Keratinocyte (primary cell): ENCODE measurements at regions not wholly inside any gene's neighbourhood (a gene's known extent, or its start where the extent isn't known, plus 50 kb on each side); places are given as distances from the start of the nearest gene placed in this dataset.

ENCODE experiments used
- DNase-seq: peaks from one replicate; pipeline ENCODE4 v3.0.0-alpha.2; 2011; ENCODE audit warnings: low read depth, missing footprints, low spot score
- FAIRE-seq: peaks from 2 replicates; lab custom pipeline; 2011; peaks lifted over from hg19 to GRCh38; lab: Jason Lieb, UNC
- H2AFZ ChIP-seq: 2 replicates; pipeline ENCODE4 v1.6.0; 2012; ENCODE audit warnings: low read length, control low read depth, inconsistent platforms; ENCODE audit not compliant: control insufficient read depth
- H3K27ac ChIP-seq: 2 replicates; pipeline ENCODE4 v1.5.1; 2011; ENCODE audit warnings: low read length; ENCODE audit not compliant: control insufficient read depth, insufficient read depth
- H3K27me3 ChIP-seq: 3 replicates; pipeline ENCODE4 v1.6.0; 2011; ENCODE audit warnings: low read length; ENCODE audit not compliant: control insufficient read depth, insufficient read depth; ENCODE audit errors: extremely low read depth
- H3K36me3 ChIP-seq, 2 experiments: 2 replicates in 1 of 2; 3 replicates in 1 of 2; pipeline ENCODE4 v1.5.1; 2011; ENCODE audit warnings: low read length in 2 of 2, mild to moderate bottlenecking in 1 of 2; ENCODE audit not compliant: control insufficient read depth in 2 of 2, insufficient read depth in 2 of 2; ENCODE audit errors: extremely low read depth in 1 of 2
- H3K4me1 ChIP-seq: 3 replicates; pipeline ENCODE4 v1.5.1; 2011; ENCODE audit warnings: low read length; ENCODE audit not compliant: control insufficient read depth, insufficient read depth; ENCODE audit errors: extremely low read depth
- H3K4me2 ChIP-seq: 3 replicates; pipeline ENCODE4 v1.6.0; 2011; ENCODE audit warnings: low read depth, low read length; ENCODE audit not compliant: control insufficient read depth, insufficient read depth; ENCODE audit errors: extremely low read depth
- H3K4me3 ChIP-seq, 3 experiments: fragments of 200-600 bp in 1 of 3; sonication (generic) in 1 of 3; 2 replicates in 2 of 3; 3 replicates in 1 of 3; pipeline ENCODE4 v1.5.1; 2011 to 2016; ENCODE audit warnings: low read length in 3 of 3, mild to moderate bottlenecking in 3 of 3, control low read depth in 2 of 3, inconsistent platforms in 1 of 3, low read depth in 1 of 3, mixed read lengths in 1 of 3, mixed run types in 1 of 3, moderate library complexity in 1 of 3; ENCODE audit not compliant: control insufficient read depth in 2 of 3, insufficient read depth in 2 of 3; ENCODE audit errors: extremely low read depth in 1 of 3
- H3K79me2 ChIP-seq: 2 replicates; pipeline ENCODE4 v1.6.0; 2012; ENCODE audit warnings: low read length; ENCODE audit not compliant: control insufficient read depth, insufficient read depth
- H3K9ac ChIP-seq: 3 replicates; pipeline ENCODE4 v1.6.0; 2011; ENCODE audit warnings: low read length; ENCODE audit not compliant: control insufficient read depth, insufficient read depth; ENCODE audit errors: extremely low read depth
- H3K9me1 ChIP-seq: 3 replicates; pipeline ENCODE4 v1.6.0; 2011; ENCODE audit warnings: low read length; ENCODE audit not compliant: control insufficient read depth, insufficient read depth; ENCODE audit errors: extremely low read depth
- H3K9me3 ChIP-seq: 2 replicates; pipeline ENCODE4 v1.5.1; 2012; ENCODE audit warnings: low read depth, low read length; ENCODE audit not compliant: control insufficient read depth
- H4K20me1 ChIP-seq: 3 replicates; pipeline ENCODE4 v1.6.0; 2011; ENCODE audit warnings: low read length; ENCODE audit not compliant: control insufficient read depth, insufficient read depth; ENCODE audit errors: extremely low read depth
- CTCF ChIP-seq, 3 experiments: IDR thresholded peaks in 1 of 3; conservative IDR thresholded peaks in 1 of 3; optimal IDR thresholded peaks in 1 of 3; 2 replicates in 2 of 3; 3 replicates in 1 of 3; pipeline versions ENCODE3 to v1.5.1; 2011; ENCODE audit warnings: low read length in 3 of 3, mild to moderate bottlenecking in 3 of 3, moderate library complexity in 2 of 3, control low read depth in 1 of 3, inconsistent platforms in 1 of 3; ENCODE audit not compliant: insufficient read depth in 2 of 3; ENCODE audit errors: extremely low read depth in 1 of 3
- EZH2 ChIP-seq: IDR thresholded peaks from one replicate; pipeline ENCODE4 v1.6.1; 2012; ENCODE audit warnings: inconsistent platforms, mild to moderate bottlenecking, low read length, moderate library complexity
- dilution Hi-C: fragments of 300-500 bp; cut with MboI; formaldehyde crosslinking; loops from one replicate; pipeline ENCODE4 v1.7.0; 2020; ENCODE audit warnings: low sequenced_read_pairs; ENCODE audit not compliant: extremely low pct_ligation_motif_present

- no peaks in the 10 kb centered on the region for H3K79me2 ChIP-seq
- peaks cover 4% of the 10 kb centered on the region for H3K4me1 ChIP-seq
- FAIRE-seq = no peak
- H3K27ac ChIP-seq = no peak overlapping the region
- H3K4me2 ChIP-seq = no peak overlapping the region
- no peak overlapping the region for H2AFZ ChIP-seq
- H3K9me1 ChIP-seq = no peaks in the 10 kb centered on the region
- H3K4me3 ChIP-seq = no peak overlapping the region
- H3K9me3 ChIP-seq = no peaks in the 10 kb centered on the region
- H4K20me1 ChIP-seq = no peaks in the 10 kb centered on the region
- dilution Hi-C loops = no loop called here
- H3K9ac ChIP-seq = no peak overlapping the region
- DNase-seq = no peak
- H3K36me3 ChIP-seq = no peaks in the 10 kb centered on the region
- no peaks in the 10 kb centered on the region for H3K27me3 ChIP-seq
- no peak for TF ChIP-seq EZH2
- TF ChIP-seq CTCF (optimal IDR thresholded peaks at IDR 0.05 in 1 of 3, IDR thresholded peaks at IDR 0.05 in 1 of 3, conservative IDR thresholded peaks at IDR 0.05 in 1 of 3; ENCODE audit: extremely low read depth in 1 of 3, insufficient read depth in 2 of 3, low read length in 3 of 3) = peak in 1 of 3 experiments; percentile 33
These were observed 206.8 kb downstream of the TINAG start for GRCh38 chr6:54515013-54515412.

- DNase-seq (no peak), FAIRE-seq (peak; percentile 13)
- dilution Hi-C loops = no loop called here
- Histone ChIP-seq H3K4me2 (no peak overlapping the region), H3K36me3 (no peaks in the 10 kb centered on the region), H3K27ac (no peak overlapping the region), H3K9ac (no peak overlapping the region), H3K79me2 (no peaks in the 10 kb centered on the region), H3K9me1 (no peaks in the 10 kb centered on the region), H3K4me1 (peaks cover 4% of the 10 kb centered on the region), H3K27me3 (no peaks in the 10 kb centered on the region), H3K4me3 (no peak overlapping the region), H3K9me3 (no peaks in the 10 kb centered on the region), H2AFZ (no peak overlapping the region), H4K20me1 (no peaks in the 10 kb centered on the region)
- no peak for TF ChIP-seq EZH2
- TF ChIP-seq CTCF (optimal IDR thresholded peaks at IDR 0.05 in 1 of 3, IDR thresholded peaks at IDR 0.05 in 1 of 3, conservative IDR thresholded peaks at IDR 0.05 in 1 of 3; ENCODE audit: extremely low read depth in 1 of 3, insufficient read depth in 2 of 3, low read length in 3 of 3) = no peak
These were observed 207.5 kb downstream of the TINAG start for GRCh38 chr6:54515713-54516112.
